ENCODE measurements at regions not wholly inside any gene's neighbourhood (a gene's known extent, or its start where the extent isn't known, plus 50 kb on each side); places are given as distances from the start of the nearest gene placed in this dataset.

DNA sequence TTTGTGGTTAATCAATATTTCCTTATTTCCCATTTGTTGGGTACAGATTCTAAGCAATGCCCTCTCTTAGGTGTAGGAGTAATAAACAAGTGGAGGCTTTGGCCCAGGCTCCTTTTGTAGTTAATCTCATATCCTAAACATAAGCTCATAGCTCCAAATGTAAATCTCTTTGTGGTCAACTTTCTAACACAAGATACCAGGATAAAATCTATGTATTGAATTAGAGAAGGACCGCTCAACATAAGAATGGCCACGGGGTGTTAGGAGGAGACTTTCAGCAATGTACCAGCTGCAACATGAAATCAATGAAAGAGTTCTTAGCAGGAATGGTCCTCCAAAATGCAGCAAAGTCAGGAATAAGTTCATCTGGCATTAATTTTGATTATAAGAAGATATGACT lies 334.5 kb upstream of the ITGA1 start:
- TF ChIP-seq, protein P1, sequence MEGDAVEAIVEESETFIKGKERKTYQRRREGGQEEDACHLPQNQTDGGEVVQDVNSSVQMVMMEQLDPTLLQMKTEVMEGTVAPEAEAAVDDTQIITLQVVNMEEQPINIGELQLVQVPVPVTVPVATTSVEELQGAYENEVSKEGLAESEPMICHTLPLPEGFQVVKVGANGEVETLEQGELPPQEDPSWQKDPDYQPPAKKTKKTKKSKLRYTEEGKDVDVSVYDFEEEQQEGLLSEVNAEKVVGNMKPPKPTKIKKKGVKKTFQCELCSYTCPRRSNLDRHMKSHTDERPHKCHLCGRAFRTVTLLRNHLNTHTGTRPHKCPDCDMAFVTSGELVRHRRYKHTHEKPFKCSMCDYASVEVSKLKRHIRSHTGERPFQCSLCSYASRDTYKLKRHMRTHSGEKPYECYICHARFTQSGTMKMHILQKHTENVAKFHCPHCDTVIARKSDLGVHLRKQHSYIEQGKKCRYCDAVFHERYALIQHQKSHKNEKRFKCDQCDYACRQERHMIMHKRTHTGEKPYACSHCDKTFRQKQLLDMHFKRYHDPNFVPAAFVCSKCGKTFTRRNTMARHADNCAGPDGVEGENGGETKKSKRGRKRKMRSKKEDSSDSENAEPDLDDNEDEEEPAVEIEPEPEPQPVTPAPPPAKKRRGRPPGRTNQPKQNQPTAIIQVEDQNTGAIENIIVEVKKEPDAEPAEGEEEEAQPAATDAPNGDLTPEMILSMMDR (IDR thresholded peaks at IDR 0.05; ENCODE audit: low read depth, low read length, poor library complexity, severe bottlenecking): no peak
- TF ChIP-seq EZH2phosphoT487 (IDR thresholded peaks at IDR 0.05; ENCODE audit: borderline replicate concordance, low read length): no peak
- Histone ChIP-seq H4K20me1 (ENCODE audit: control insufficient read depth, insufficient read depth, low read depth, low read length) (no peaks in the 10 kb centered on the region), H3K4me1 (ENCODE audit: control insufficient read depth, low read length) (no peaks in the 10 kb centered on the region), H3K27ac (ENCODE audit: low read depth, low read length) (no peak overlapping the region), H3K27me3 (ENCODE audit: control insufficient read depth, low read length) (no peaks in the 10 kb centered on the region), H3K36me3 (ENCODE audit: control insufficient read depth, low read length) (no peaks in the 10 kb centered on the region), H3F3A (ENCODE audit: control insufficient read depth, insufficient read depth) (no peaks in the 10 kb centered on the region), H3K4me2 (ENCODE audit: low read length) (no peak overlapping the region), H3K9me2 (replicated peaks; ENCODE audit: control insufficient read depth, low read length) (no peaks in the 10 kb centered on the region), H3K9me3 (ENCODE audit: control insufficient read depth, insufficient read depth, low read length) (no peaks in the 10 kb centered on the region), H3K4me3 (ENCODE audit: low read length) (no peak overlapping the region), H3K79me2 (ENCODE audit: control insufficient read depth, low read length) (no peaks in the 10 kb centered on the region)

DNA sequence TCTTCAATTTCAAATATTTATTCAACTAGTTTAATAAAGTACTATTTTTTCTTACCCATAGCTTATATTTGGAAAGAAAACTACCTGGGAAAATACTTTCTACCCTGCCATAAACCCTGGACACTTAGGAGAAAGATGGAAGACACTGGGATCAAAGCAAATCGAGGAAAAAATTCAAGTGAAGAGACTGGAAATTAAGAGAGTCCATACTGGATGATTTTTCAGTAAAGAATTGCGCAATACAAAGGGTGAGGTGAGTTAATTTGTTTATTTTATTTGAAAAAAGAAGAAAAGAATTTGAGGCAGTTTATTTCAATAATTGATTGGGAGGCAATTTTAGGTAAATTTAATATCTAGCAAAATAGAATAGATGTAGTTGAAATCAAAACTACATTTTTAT lies 331.8 kb upstream of the ITGA1 start:
- Histone ChIP-seq H3K4me3 (ENCODE audit: low read length) (no peak overlapping the region), H3K27ac (ENCODE audit: low read depth, low read length) (no peak overlapping the region), H3K27me3 (ENCODE audit: control insufficient read depth, low read length) (no peaks in the 10 kb centered on the region), H3K4me2 (ENCODE audit: low read length) (no peak overlapping the region), H3K4me1 (ENCODE audit: control insufficient read depth, low read length) (no peaks in the 10 kb centered on the region), H3K9me2 (replicated peaks; ENCODE audit: control insufficient read depth, low read length) (no peaks in the 10 kb centered on the region), H3K9me3 (ENCODE audit: control insufficient read depth, insufficient read depth, low read length) (no peaks in the 10 kb centered on the region), H4K20me1 (ENCODE audit: control insufficient read depth, insufficient read depth, low read depth, low read length) (no peaks in the 10 kb centered on the region), H3F3A (ENCODE audit: control insufficient read depth, insufficient read depth) (no peaks in the 10 kb centered on the region), H3K36me3 (ENCODE audit: control insufficient read depth, low read length) (no peaks in the 10 kb centered on the region), H3K79me2 (ENCODE audit: control insufficient read depth, low read length) (no peaks in the 10 kb centered on the region)
- TF ChIP-seq, protein P1 (IDR thresholded peaks at IDR 0.05; ENCODE audit: low read depth, low read length, poor library complexity, severe bottlenecking): no peak
- TF ChIP-seq EZH2phosphoT487 (IDR thresholded peaks at IDR 0.05; ENCODE audit: borderline replicate concordance, low read length): no peak

DNA sequence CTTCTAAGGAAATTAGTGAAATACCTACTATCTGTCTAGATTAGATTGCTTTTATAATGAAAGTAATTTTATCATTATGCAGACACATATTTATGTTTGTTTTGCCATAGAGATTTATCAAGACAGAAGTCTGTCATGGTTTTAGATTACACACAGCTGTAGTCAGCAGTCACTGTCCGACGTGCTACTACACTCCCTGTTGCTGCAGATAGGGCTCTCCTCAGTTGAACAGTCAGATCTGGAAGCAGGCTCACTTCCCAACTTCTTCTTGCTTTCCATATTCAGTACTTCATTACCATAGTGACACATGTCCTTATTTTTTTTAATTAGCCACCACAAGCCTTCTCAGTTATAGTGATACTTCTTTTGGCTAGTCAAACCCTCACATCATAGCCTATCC lies 329.9 kb upstream of the ITGA1 start:
- H3K27me3 ChIP-seq (ENCODE audit: control insufficient read depth, low read length): no peaks in the 10 kb centered on the region
- no peaks in the 10 kb centered on the region for H3K4me1 ChIP-seq (ENCODE audit: control insufficient read depth, low read length)
- TF ChIP-seq EZH2phosphoT487 (IDR thresholded peaks at IDR 0.05; ENCODE audit: borderline replicate concordance, low read length): no peak
- TF ChIP-seq, protein P1 (IDR thresholded peaks at IDR 0.05; ENCODE audit: low read depth, low read length, poor library complexity, severe bottlenecking): no peak
- no peaks in the 10 kb centered on the region for H3K79me2 ChIP-seq (ENCODE audit: control insufficient read depth, low read length)
- no peaks in the 10 kb centered on the region for H3F3A ChIP-seq (ENCODE audit: control insufficient read depth, insufficient read depth)
- H3K27ac ChIP-seq (ENCODE audit: low read depth, low read length): no peak overlapping the region
- no peaks in the 10 kb centered on the region for H3K9me3 ChIP-seq (ENCODE audit: control insufficient read depth, insufficient read depth, low read length)
- H3K9me2 ChIP-seq (replicated peaks; ENCODE audit: control insufficient read depth, low read length): no peaks in the 10 kb centered on the region
- H4K20me1 ChIP-seq (ENCODE audit: control insufficient read depth, insufficient read depth, low read depth, low read length): no peaks in the 10 kb centered on the region
- H3K4me3 ChIP-seq (ENCODE audit: low read length): no peak overlapping the region
- H3K4me2 ChIP-seq (ENCODE audit: low read length): no peak overlapping the region
- H3K36me3 ChIP-seq (ENCODE audit: control insufficient read depth, low read length): no peaks in the 10 kb centered on the region

DNA sequence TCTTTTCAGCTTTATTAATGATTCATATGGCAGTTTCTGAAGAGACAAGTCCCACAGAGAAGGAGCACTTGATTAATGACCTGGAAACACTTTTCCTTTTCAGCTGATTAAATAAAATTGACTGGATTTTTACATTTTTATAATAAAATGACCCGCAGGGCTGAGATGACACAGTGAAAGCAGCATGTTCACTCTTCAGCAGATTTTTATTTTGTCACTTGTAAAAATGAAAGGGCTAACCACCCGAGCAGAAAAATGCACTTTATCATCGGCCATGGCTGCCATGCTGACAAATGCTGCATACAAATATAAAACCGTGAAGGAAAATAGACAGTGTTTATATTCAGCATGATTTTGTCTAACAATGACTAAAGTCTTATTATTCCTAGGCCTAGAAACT lies 321.6 kb upstream of the ITGA1 start:
- no peak for TF ChIP-seq EZH2phosphoT487 (IDR thresholded peaks at IDR 0.05; ENCODE audit: borderline replicate concordance, low read length)
- TF ChIP-seq, protein P1 (IDR thresholded peaks at IDR 0.05; ENCODE audit: low read depth, low read length, poor library complexity, severe bottlenecking): no peak
- Histone ChIP-seq H3K79me2 (ENCODE audit: control insufficient read depth, low read length) (no peaks in the 10 kb centered on the region), H3K36me3 (ENCODE audit: control insufficient read depth, low read length) (no peaks in the 10 kb centered on the region), H3K4me3 (ENCODE audit: low read length) (no peak overlapping the region), H3K9me2 (replicated peaks; ENCODE audit: control insufficient read depth, low read length) (no peaks in the 10 kb centered on the region), H3K27me3 (ENCODE audit: control insufficient read depth, low read length) (no peaks in the 10 kb centered on the region), H3K4me2 (ENCODE audit: low read length) (no peak overlapping the region), H3K4me1 (ENCODE audit: control insufficient read depth, low read length) (no peaks in the 10 kb centered on the region), H3F3A (ENCODE audit: control insufficient read depth, insufficient read depth) (no peaks in the 10 kb centered on the region), H3K9me3 (ENCODE audit: control insufficient read depth, insufficient read depth, low read length) (no peaks in the 10 kb centered on the region), H3K27ac (ENCODE audit: low read depth, low read length) (no peak overlapping the region), H4K20me1 (ENCODE audit: control insufficient read depth, insufficient read depth, low read depth, low read length) (no peaks in the 10 kb centered on the region)

Measured in DOHH2 (cell line).